ENCODE measurements at regions not wholly inside any gene's neighbourhood (a gene's known extent, or its start where the extent isn't known, plus 50 kb on each side); places are given as distances from the start of the nearest gene placed in this dataset.
A peak's percentile ranks its signal among the peaks of the same experiment; 100 is the strongest.

- peak; percentile 50 for DNase-seq
These were observed 264.5 kb downstream of the OLFM3 start for GRCh38 chr1:101732261-101732660.

GRCh38 chr1:101733340-101733739 lies 263.4 kb downstream of the OLFM3 start:
- DNase-seq: peak; percentile 33

DNA sequence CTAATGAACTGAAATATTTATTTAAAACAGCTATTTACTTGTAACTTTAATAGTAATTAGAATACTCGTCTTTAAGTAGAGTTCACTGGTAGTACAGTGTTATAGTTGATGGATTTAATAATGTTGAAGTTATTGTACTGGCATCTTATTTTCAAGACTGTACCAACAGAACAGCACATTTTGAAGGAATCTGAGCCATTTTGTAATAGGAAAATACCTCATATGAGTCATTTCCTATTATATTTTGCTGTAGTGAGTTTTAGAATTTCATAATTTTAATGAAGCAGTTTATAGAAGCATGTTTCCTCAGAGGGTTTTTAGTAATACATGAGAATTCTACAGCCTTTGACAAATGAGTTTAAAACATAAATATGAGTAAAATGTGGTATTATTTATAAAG lies 258.3 kb downstream of the OLFM3 start:
- no peak for DNase-seq

DNA sequence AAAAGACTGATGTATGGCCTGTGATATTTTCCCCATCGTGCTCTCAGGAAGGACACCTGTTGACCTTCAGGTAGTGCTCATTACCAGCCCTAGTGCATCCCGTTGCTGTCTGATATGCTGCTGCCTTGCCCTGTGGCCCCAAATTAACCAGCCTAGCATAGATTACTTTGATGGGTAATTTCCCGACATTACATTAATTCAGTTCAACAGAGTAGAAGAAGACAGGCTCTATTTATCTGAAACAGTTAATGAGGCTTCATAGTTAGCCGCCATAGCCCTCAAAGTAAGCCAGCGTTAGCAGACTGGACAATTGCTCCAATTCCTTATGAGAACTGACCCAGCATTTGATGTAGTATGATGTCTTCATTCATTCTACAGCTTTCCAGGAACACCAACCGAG lies 257.6 kb downstream of the OLFM3 start:
- DNase-seq: no peak

- no peak for DNase-seq
These were observed 256.8 kb downstream of the OLFM3 start for GRCh38 chr1:101739826-101740330.

- no peak for DNase-seq
These were observed 254.8 kb downstream of the OLFM3 start for GRCh38 chr1:101741910-101742309.

GRCh38 chr1:101742509-101742908 lies 254.2 kb downstream of the OLFM3 start:
- no peak for DNase-seq

DNA sequence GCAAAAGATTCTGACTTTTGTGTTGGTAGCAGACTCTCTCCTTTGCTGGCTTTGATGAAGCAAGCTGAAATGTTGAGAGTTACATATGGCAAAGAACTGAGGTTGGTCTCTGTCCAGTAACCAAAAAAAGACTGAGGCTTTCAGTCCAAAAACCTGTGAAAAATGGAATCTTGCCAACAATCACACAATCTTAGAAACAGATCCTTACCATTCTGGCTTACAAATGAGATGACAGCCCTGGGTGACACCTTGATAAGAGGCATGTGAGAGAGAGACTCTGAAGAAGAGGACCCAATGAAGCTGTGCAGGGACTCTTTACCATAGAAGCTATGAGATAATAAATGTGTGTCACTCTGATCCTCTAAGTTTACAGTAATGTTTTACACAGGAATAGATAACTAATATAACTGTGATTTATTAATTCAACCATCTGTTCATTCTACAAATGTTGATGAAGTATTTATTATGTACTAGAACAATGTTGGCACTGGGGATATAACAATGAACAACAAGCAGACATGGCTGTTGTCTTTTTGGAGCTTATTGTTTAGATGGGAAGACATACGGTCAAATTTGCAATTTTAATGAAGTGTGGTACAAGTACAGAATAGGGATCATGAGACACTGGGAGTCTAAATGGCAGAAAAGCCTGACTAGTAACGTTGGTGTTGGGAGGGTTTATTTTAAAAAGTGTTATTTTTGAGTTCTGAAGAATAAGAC lies 251.0 kb downstream of the OLFM3 start:
- no peak for DNase-seq

DNA sequence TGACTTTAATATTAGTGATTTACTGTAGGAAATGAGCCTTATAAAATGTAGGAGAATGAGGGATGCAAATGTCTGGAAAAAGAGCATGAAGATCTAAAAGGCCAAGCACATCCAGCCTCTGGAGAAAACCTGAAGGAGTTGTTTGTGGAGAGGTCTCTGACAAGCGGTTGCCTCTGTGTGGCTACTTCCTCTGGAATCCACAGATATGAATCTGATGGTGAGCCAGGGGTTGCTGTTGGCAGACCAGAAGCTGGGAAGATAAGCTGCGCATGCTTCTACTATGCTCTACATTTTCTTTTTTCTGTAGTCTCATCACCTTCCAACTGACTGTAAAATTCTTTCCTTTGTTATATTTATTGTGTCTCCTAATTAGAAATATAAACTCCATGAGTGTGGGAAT lies 248.6 kb downstream of the OLFM3 start:
- DNase-seq: no peak
